ENCODE measurements at regions not wholly inside any gene's neighbourhood (a gene's known extent, or its start where the extent isn't known, plus 50 kb on each side); places are given as distances from the start of the nearest gene placed in this dataset.

DNA sequence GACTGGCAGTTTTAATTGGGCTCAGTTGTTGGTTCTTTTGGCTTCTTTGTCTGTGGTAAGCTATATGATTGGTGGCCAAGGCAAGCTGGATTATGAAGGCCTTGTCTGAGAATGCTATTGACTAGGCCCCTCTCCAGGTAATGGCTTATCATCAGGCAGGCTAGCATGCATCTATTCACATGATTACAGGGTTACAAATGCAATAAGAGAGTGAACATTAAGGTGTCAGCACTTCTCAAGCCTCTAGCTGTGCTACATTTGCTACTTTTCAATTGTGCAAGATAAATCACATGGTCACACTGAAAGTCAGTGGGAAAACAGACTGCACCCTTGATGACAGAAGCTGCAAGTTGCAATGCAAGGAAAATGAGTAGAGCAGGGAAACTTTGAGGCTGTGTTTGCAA, 550.9 kb upstream of the TMPRSS15 start:
- DNase-seq (ENCODE audit: low read depth): no peak

DNA sequence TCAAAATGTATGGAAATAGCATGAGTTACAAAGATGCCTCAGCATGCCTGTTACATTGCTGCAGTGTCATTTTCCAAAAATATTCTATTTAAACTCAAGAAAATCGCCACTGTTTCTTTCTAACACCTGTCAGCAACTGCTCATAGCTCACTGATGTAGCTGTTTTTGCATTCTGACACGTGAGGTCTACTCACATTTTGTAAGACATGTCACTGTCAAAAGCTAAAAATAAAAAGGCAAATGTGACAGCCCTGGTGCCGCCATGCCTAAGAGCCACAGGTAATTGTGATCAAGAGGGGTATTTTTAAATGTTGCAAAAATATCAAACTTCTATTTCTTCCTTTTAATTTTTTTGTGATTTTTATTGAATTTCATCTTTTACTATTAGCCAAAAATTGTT, 556.2 kb upstream of the TMPRSS15 start:
- no peak for DNase-seq (ENCODE audit: low read depth)

DNA sequence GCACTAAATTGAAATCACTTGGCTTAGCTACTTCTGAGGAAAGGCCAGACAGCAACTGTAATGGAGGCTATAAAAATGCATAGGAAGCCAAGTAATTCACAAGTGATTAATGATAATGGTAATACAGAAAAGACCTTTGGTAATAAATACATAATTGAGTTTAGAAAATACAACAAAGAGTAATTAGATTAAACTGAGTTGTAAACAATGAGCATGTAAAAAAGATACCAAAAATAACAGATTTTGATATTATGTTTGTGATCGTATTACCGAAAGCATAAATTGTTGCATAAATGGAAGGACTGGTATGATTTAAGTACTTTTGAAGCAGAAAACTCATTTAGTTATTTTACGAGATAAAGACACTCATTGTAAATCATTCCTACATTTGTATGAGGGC, 556.7 kb upstream of the TMPRSS15 start:
- no peak for DNase-seq (ENCODE audit: low read depth)

DNA sequence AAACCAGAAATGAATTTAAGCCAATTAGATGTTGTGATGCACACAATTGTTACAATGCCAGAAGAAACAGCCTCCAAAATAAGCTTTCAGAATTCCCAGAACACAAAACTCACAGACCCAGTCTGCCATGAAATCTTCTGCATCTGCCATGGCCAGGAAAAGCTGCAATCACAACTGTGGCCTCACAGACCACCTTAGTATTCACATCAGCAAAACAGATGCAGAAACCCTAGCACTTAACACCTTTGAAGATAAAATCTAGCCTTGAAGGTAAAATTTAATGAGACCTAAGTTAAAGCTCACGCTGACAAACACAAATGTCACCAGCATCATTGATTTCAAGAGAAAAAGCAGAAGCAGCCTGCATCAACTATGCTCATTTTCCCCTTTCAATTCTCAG, 566.8 kb upstream of the TMPRSS15 start:
- DNase-seq (ENCODE audit: low read depth): no peak

DNA sequence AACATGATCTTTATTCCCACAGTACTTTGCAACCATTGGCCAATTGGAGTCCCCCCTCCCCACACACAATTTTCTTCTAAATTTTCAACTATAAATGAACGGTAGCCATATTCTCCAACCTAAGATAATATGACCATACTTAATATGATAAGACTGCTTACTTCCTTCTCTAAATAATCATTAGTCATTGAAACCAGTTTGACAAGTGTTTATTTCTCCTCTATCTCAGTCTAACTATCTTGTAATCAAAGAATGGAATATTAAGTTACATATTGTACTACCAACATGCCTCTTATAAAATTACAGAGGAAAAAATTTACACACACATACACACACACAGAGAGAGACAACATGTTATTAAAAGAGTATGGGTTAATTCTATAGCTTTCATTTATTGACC, 567.4 kb upstream of the TMPRSS15 start:
- no peak for DNase-seq (ENCODE audit: low read depth)

DNA sequence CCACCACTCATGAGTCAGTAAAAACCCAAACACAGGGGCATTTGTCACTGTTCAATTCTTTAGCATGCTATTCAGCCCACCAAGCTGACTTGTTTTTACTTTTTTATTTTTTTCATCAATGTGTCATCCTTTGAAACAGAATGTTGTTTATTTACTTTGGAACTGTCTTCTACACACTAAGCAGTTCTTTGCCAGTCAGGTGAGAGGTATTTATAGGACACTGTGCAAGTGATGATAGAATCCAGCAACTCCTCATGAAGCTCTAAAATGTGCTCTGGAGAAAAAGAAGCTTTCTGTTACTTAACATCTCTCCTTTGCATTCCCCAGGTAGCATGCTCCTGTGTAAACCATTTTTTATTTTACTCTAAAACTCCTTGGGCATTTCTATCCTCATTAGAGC, 582.0 kb upstream of the TMPRSS15 start:
- DNase-seq (ENCODE audit: low read depth): no peak

DNA sequence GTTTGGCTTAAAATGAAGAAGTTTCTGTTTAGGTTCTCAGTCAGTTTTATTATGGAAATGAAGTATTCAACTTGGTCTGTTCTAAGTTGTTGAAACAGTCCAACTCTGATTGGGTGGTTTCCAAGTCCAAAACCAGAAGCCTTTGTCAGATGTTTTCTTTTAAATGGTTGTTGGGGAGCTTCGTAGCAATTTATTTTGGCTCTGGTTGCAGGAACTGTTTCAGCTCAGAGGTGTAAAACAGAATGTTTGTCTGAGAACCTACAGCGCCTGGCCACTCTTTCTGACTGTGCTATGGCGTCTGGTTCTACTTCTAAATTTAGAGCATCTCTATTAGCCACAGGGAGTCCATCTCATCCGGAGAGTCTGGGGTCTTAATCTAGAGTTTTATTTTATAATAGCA, 582.6 kb upstream of the TMPRSS15 start:
- DNase-seq (ENCODE audit: low read depth): no peak

DNA sequence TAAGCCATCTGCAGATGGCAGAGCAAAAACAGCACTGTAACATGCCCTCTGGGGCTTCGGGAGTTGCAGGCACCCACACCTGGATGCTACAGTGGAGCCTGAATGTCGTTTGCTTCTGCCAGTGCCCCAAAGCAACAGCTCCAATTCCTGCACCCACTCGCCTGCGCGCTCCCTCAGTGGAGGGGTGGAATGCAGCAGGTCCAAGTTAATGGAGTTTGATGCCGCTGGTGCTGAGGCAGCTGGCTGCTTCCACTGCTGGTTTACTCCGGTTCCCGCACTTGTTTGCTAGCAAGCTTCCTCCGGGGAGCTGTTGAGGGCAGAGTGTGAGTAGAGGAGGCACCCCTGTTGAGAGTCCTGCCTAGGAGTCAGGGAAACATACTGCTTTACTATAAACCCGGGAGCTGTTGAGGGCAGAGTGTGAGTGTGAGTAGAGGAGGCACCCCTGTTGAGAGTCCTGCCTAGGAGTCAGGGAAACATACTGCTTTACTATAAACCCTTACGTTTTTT, 584.0 kb upstream of the TMPRSS15 start:
- DNase-seq (ENCODE audit: low read depth): no peak

DNA sequence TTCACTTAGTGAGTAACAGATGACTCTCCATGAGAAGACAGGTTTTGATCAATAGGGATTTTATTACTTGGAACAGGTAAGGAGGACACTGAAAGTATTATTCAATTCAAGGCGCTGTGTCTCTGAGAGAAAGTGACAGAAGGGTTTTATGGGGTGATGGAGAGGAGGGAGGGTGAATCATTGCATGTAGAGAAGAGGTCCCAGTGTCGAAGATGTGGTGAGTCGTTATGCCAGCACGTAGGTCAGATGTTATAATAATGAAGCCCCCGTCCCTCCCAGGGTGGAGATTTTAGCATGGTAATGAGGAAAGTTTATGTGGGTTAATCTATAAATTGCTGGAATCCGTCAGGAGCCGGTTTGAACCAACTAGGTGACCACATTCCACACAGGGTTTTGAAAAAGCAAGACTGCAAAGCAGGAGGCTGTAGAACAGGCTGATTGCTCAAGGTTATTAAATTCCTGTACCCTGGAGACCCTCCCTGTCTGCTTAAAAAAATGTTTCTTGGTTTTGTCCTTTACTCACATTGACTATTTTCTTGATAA, 586.4 kb upstream of the TMPRSS15 start:
- no peak for DNase-seq (ENCODE audit: low read depth)

DNA sequence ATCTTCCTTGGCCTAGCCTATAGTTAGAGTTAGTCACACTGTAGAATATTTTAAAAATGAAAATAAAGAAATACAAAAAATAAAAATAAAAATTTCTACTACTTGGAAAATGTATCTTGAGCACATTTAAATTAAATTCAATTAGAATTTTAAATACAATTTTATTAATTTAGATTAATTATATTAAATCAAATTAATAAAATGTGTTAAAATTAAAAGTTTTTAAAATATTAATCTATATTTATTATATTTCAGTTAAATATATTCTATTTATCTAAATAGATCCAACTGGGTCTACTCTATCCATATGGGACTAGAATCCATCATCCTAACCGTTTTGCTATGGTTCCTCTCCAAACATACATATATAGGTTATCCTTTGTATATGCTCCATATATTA, 588.3 kb upstream of the TMPRSS15 start:
- DNase-seq (ENCODE audit: low read depth): no peak

DNA sequence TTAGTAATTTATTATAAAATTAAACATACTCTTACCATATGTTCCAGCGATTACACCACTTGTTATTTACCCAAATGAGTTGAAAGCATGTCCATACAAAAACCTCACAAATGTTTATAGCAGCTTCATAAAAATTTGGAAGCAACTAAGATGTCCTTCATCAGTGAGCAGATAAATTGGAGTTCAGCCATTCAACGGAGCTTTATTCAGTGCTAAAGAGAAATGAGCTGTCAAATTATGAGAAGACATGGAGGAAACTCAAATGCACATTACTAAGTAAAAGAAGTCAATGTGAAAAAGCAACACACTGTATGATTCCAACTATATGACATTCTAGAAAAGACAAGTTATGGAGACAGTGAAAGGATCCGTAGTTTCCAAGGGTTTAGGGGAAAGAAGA, 606.7 kb upstream of the TMPRSS15 start:
- no peak for DNase-seq (ENCODE audit: low read depth)

DNA sequence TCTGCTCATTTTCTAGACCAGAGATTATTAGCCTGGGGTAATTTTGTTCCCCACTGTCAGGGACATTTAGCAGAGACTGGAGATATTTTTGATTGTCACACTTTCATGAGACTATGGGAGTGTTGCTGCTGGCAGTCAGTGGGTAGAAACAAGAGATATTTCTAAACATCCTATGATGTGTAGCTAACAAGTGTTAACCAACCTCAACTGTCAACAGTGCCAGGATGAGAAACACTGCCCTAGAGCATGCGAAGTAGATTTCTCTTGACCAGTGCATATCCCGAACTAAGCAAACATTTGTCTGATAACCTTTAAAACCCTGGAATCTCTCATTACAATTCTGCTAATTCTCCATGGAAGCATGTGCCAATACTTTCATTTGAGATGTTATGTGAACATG, 607.4 kb upstream of the TMPRSS15 start:
- no peak for DNase-seq (ENCODE audit: low read depth)

DNA sequence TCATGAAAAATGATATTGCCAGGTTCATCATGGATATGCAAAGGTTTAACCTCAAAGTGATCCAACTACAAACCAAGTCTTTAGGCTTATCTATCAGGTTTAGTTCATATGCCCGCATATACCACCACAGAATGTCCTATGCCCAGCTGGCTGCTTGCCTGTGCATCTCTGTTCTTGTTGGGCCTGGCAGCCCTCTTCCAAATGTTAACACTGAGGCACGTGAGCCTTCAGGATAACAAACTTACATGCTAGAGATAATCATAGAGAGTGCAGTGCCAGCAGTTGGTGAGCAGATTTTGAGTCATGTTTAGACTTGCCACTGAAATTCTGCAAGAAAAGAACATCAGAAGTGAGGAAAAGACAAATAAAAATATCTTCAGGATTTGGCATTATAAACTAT, 607.9 kb upstream of the TMPRSS15 start:
- no peak for DNase-seq (ENCODE audit: low read depth)

DNA sequence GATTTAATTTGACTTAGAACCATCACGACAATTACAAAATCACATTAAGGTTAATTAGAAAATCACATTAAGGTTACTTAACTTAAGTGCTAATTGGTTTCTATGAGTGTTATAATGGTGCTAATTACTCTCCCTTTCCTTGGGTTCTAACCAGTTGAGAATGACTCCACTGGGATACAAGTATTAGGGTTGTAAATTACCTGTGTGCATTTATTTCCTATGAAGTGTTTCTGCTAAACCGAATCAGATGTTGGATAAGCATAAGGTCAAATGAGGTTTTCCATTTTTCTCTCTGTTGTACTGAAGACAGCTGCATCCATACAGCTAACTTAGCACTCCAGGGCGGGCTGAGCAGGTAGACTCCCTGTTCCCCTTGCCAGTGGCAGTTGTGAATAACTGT, 610.3 kb upstream of the TMPRSS15 start:
- DNase-seq (ENCODE audit: low read depth): no peak

DNA sequence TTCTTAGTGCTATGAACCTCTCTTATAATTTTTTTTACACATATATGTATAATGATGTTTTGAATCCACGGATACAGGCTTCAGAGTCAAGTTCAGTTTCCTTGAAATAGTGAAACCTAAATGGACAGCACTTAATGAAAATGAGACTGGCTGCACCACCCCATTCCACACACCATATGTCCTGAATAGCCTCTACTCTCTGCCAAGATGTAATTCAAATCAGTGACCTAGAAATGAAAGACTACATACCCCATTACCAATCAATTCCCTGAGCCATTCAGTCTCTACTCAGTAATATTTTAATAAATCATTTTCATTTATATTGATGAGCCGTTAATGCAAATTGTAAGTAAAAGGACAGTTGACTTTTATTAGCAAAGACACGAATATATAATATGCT, 614.9 kb upstream of the TMPRSS15 start:
- DNase-seq (ENCODE audit: low read depth): no peak

DNA sequence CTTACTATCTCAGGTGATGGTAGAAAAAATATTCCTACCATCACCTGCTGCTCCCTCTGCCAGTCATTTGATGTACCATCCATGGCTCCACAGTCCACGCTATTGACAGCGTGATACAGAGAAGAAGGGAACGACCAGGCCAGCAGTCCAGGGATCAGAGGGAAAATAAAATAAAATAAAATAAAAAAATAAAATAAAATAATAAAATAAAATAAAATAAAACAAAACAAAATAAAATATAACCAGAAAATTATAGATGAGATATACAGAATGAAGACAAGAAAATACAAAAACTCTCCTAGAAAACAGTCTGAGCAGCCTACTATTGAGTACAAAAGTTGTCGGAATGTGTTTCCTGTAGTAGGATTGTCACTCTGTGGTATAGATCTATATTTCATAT, 619.4 kb upstream of the TMPRSS15 start:
- DNase-seq (ENCODE audit: low read depth): no peak

DNA sequence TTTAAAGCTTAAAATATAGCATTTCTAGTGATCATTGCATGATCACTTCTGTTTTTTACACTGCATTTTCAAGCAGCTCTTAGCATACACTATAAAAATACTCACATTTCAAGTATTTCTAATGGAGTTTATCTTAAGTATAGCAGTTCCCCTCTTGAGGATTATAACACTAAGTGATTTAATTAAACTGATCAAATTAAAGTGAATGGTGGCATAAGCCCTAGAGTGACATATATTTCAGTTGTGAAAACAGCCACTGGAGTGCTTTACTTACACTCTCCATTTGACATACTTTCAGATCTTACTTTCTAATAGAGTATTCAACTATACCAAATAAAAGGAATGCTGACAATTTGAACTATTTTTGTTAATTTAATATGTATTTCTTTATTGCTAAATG, 623.3 kb upstream of the TMPRSS15 start:
- no peak for DNase-seq (ENCODE audit: low read depth)

DNA sequence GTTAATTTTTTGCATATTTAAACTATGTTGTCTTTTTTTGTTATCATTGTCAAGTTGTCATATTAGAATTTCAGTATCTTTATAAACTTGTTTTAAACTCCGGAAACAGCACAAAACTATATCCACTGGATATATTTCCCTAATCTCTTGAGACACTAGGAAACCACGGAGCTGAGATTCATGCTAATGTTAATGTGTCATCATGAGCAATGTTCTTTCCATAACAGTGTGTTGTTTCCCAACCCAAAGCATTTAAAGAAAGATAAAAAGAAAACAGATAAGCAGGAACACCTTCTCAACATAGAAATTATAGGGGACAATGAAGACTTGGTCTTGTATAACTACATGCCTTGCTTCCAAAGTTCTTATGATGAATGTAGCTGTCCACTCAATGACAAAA, 626.2 kb upstream of the TMPRSS15 start:
- DNase-seq (ENCODE audit: low read depth): no peak

DNA sequence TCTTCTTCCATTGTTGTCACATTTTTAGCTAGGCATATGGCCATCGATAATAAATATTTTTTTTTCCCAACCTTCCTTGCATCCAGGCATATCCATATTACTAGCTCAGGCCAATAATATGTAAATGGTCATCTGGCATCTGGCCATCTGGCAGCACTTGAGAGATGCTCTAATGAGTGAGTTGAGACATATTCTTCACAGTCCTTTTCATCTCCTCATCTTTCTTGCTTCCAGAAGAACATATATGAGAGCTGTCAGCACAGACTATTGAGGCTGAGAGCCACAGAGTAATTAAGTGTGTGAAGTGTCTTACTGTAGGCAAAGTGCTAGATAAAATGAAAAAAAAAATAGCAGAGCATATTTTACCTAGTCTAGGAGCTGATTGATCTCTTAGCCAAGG, 628.4 kb upstream of the TMPRSS15 start:
- DNase-seq (ENCODE audit: low read depth): no peak

DNA sequence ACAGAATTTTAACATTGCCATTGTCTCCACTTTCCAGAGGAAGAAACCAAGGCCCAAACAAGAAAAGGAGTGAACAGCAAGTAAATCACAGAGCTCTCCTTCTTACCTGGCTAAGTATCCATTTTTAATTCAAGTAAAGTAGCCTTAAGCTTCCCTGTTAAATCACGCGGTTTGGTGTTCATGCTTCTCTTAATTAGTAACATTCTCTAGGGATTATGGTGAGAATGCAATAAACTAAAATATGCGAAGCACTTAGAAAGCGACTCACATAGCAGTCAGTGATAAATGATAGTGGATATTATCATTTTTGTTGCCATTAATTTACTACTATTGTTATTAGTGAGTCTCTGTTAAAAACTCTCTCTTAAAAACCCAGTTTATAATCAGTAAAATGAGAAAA, 630.5 kb upstream of the TMPRSS15 start:
- no peak for DNase-seq (ENCODE audit: low read depth)

DNA sequence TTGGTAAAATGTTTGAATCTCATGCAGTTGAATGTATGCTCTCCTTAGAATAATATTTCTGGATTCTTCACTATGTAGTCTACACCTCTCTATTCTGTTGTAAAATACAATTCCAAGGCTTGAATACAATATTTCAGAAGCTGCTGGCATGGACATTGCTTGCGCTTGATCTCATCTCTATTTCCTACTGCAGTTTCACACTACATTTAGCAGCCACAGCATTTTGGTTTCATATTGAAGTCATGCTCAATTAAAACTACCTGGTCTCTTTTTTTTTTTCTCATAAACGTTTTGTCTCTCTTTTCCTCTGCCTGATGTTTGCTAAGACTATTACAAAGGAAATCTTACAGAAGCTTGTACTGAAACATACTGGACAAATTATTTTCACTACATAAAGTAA, 631.0 kb upstream of the TMPRSS15 start:
- DNase-seq (ENCODE audit: low read depth): no peak

DNA sequence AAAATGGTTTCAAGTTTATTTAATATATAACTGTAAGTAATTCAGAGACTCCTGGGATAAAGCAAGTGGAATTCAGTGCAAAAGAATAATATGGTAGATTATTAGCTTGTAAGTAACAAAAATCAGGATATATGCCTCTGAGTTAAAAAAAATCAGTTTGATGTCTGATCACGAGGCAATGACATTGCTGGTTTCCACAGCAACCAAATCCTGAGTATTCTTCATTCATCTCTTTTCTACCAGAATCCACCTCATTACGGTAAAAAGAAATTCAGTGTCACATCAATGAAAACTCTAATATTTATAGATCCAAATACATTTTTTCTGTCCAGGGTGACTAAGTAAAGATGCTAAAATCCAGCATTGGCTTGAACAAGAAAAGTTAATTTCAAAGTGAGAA, 642.3 kb upstream of the TMPRSS15 start:
- DNase-seq (ENCODE audit: low read depth): no peak

DNA sequence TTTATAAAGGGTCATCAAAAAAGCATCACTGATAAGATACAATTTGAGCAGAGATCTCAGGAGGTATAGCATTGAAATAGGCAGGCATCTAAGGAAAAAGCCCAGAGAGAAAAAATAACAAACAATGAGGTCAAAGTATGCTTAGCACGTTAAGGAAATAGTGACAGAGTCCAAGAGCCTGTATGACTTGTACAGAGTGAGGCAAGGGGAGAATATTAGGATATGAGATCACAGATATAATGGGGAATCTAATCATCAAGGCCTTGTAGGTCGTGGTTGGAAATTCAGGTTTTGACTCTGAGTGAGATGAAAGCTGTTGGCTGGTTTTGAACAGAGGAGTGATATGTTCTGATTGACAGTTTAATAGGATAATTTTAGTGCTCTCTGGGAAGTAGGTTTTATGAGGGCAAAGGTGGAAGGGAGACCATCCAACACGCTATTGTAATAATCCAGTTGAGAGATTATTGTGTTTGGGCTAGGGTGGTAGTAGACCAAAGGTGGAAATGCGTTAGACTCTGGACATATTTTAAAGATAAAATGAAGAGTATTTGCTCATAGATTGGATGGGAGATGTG, 644.6 kb upstream of the TMPRSS15 start:
- DNase-seq (ENCODE audit: low read depth): no peak

DNA sequence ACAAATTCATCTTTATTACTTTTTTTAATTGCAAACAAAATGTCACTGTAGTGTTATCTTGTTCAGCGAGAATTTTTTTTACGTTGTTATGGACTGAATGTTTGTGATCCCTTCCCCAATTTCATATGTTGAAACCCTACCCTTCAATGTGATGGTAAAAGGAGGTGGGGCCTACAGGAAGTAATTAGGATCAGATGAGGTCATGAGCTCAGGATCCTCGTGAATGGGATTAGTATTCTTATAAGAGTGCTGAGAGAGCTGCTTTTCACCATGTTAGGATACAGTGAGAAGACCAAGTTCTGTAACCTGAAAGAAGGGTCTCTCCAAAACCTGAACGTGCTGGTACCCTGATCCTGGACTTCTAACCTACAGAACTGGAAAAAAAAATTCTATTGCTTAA, 646.0 kb upstream of the TMPRSS15 start:
- DNase-seq (ENCODE audit: low read depth): no peak

DNA sequence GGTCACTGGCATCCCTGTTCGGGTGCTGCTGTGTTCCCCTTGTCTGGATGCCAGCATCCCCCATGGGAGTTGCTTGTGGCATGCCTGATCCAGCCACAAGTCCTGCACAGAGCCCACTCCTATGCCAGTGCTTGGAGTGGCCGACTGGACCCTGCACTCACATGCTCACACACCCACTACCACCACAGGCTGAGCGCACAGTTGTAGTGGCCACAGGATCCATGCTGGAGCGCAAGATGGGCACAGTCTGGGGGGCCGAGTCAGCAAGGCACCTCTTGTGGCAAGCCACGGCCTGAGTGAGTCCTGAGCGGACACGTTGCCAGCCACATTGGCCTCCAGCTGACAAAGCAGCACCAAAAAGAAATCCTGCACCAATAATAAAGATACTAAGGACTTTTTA, 661.6 kb upstream of the TMPRSS15 start:
- no peak for DNase-seq (ENCODE audit: low read depth)
